ENCODE measurements at regions not wholly inside any gene's neighbourhood (a gene's known extent, or its start where the extent isn't known, plus 50 kb on each side); places are given as distances from the start of the nearest gene placed in this dataset.
"Not testable (repeated sequence)": the region's sequence is repeated elsewhere in the genome, so short reads cannot be mapped to it uniquely, and the experiment has no call there.

GRCh38 chr4:38529189-38530115, 134.5 kb upstream of the KLF3 start:
- DNase-seq, result peak; percentile 85

- no peak for DNase-seq
These were observed 133.5 kb upstream of the KLF3 start for GRCh38 chr4:38530486-38530885.

GRCh38 chr4:38531141-38531727, 132.8 kb upstream of the KLF3 start:
- no peak for DNase-seq

- DNase-seq, result no peak
These were observed 131.0 kb upstream of the KLF3 start for GRCh38 chr4:38532908-38533499.

- no peak for DNase-seq
These were observed 129.5 kb upstream of the KLF3 start for GRCh38 chr4:38534344-38535045.

- not testable (repeated sequence) for DNase-seq
These were observed 128.9 kb upstream of the KLF3 start for GRCh38 chr4:38535071-38535470.

- DNase-seq, result no peak
These were observed 128.3 kb upstream of the KLF3 start for GRCh38 chr4:38535717-38536116.

GRCh38 chr4:38536716-38537115, 127.3 kb upstream of the KLF3 start:
- no peak for DNase-seq

- no peak for DNase-seq
These were observed 126.3 kb upstream of the KLF3 start for GRCh38 chr4:38537666-38538065.

- no peak for DNase-seq
These were observed 125.5 kb upstream of the KLF3 start for GRCh38 chr4:38538517-38538916.

GRCh38 chr4:38539501-38539900, 124.5 kb upstream of the KLF3 start:
- DNase-seq, result no peak

GRCh38 chr4:38547052-38547451, 116.9 kb upstream of the KLF3 start:
- DNase-seq, result no peak

- DNase-seq, result no peak
These were observed 115.7 kb upstream of the KLF3 start for GRCh38 chr4:38548256-38548655.

- no peak for DNase-seq
These were observed 104.6 kb upstream of the KLF3 start for GRCh38 chr4:38559374-38559773.

GRCh38 chr4:38560340-38560739, 103.7 kb upstream of the KLF3 start:
- no peak for DNase-seq

- DNase-seq, result no peak
These were observed 103.0 kb upstream of the KLF3 start for GRCh38 chr4:38560768-38561558.

GRCh38 chr4:38562751-38563198, 101.2 kb upstream of the KLF3 start:
- peak; percentile 24 for DNase-seq

- DNase-seq, result peak; percentile 10
These were observed 100.1 kb upstream of the KLF3 start for GRCh38 chr4:38563707-38564495.

GRCh38 chr4:38565271-38566199, 98.5 kb upstream of the KLF3 start:
- DNase-seq, result peak; percentile 34

GRCh38 chr4:38566806-38567398, 97.1 kb upstream of the KLF3 start:
- no peak for DNase-seq

All from DMS153 (cell line).